HG03039 (cell line): ENCODE measurements at regions not wholly inside any gene's neighbourhood (a gene's known extent, or its start where the extent isn't known, plus 50 kb on each side); places are given as distances from the start of the nearest gene placed in this dataset.
"Not testable (repeated sequence)": the region's sequence is repeated elsewhere in the genome, so short reads cannot be mapped to it uniquely, and the experiment has no call there.

Experiments
- ATAC-seq: cut with Tn5 transposase; IDR thresholded peaks from one replicate; pipeline ENCODE4 v1.9.1; 2021; ENCODE audit warnings: mild to moderate bottlenecking, moderate library complexity; ENCODE audit not compliant: unreplicated experiment

GRCh38 chr3:3346556-3346955, 167.1 kb upstream of the CRBN start:
- no peak for ATAC-seq

DNA sequence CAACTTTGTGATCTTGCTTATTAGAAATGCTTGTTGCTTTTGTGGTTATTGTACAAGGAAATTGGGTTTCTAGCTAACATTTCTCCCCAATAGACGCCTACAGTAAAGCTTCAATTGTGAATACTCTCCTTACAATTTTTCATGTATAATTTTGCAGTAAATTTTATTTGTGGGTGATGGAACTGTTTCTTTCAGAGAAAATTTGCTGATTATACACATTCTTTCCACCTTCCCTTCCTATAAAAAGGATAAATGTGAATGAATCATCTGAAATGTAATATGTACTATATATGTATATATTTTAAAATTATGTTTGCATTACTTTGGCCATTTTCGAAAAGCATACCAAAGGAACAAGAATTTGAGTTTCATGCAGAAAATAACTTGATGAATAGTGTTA, 162.7 kb upstream of the CRBN start:
- no peak for ATAC-seq

- no peak for ATAC-seq
These were observed 161.7 kb upstream of the CRBN start for GRCh38 chr3:3340965-3341895.

DNA sequence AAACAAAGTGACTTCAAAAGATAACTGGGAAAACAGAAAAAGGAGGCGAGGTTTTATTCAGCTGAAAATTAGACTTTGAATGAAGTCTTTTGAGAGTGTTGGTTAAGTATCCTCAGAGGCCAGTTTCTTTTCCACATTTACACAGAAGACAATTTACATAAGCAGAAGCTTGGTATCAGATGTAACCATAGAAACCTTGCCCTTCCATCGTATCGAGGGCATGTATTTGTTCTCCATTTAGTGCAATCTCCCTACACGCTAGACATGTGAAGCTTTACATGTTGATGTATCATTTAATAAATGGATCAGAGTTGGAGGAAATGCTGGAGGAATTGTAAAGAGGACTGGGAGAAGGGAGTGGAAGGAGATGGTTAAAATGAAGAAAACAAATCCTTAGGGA, 161.0 kb upstream of the CRBN start:
- no peak for ATAC-seq

DNA sequence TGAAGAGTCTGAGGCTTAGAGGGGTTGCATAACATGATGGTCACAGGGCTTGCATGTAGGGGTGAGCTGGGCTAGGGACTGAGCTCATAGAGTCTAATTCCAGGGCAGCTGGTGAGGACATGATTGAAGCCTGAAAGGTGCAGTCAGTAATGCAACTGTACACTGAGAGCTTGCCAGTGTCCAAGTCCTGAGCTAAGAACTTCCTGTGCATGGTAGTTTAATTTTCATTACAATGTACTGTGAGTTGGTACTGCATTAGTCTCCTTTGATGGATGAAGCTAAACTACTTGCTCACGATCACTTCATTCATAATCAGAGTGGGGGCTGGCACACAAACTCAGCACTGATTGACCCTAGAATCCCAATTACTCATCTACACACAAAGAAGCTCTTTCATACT, 156.4 kb upstream of the CRBN start:
- no peak for ATAC-seq

DNA sequence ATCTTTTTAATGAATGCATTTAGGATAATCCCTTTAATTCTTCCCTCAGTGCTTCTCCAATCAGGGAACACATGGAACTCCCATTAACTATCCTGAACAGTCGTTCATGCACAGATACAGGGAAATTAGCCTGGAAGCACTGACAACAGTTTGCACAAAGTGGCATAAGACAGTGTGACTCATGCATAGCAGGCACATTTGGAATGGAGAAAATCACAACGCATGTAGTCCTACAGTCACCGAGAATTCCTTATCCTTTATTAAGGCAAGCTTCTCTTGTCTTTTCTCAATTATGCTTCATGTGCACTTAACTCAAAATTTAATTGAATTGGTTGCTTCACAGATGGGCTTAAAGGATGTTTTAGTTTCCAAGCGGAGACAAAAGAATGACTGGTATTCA, 155.0 kb upstream of the CRBN start:
- no peak for ATAC-seq

DNA sequence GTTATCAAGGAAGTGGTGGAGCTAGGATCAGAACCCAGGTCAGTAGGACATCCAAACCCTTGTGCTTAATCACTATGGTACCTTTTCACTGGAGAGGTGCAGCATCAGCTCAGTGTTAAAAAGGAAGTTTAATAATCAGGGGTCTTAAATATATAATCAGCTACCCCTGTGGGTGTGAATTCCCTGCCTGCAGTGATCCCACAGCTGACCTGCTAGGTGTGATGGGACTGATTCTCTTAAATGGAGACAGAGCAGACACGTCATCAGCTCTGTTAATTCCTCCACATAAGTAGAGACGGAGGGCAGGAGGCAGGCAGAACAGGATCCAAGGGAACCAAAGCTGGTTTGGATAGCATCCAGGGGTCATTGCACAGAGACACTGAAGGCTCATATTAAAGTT, 154.1 kb upstream of the CRBN start:
- ATAC-seq, result no peak

- ATAC-seq, result no peak
These were observed 137.0 kb upstream of the CRBN start for GRCh38 chr3:3316521-3316920.

GRCh38 chr3:3315846-3316245, 136.4 kb upstream of the CRBN start:
- no peak for ATAC-seq

DNA sequence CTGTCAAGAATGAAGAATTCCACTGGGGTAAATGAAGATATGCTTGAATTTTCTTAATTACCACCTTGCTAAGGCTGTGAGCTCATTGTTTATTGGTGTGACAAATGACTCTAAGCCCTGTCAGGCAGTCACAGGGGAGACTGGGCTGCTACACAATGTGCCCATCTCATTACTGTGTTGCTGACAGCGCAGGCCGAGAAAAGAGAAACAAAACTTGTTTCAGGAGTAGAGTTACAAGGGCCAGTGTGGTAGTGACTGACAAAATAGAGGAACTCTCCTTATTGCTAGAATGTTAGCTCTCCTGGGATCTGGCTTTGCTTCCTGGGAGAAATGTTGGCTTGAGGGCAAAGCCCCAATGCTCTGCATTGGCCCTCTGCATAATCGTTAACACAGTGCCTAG, 130.4 kb upstream of the CRBN start:
- no peak for ATAC-seq

DNA sequence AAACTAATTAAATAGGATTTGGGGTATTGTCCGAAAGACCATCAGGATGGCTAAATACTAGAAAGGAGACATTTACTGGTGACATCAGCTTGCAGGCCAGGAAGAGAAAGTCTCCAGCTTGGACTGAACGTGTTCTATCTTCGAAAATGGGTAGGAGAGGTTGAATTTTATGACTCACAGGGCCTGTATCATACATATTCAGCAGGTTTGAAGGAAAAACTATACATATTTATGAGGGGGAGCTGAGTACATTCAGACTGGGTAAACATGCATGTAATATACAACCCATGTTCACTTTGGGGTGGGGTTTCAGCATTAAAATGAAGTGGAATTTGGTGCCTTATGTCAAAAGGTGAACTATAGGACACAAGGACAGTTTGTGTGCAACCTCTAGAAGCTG, 129.3 kb upstream of the CRBN start:
- ATAC-seq, result no peak

GRCh38 chr3:3307491-3307890, 128.0 kb upstream of the CRBN start:
- no peak for ATAC-seq

GRCh38 chr3:3305841-3306240, 126.3 kb upstream of the CRBN start:
- ATAC-seq, result no peak

DNA sequence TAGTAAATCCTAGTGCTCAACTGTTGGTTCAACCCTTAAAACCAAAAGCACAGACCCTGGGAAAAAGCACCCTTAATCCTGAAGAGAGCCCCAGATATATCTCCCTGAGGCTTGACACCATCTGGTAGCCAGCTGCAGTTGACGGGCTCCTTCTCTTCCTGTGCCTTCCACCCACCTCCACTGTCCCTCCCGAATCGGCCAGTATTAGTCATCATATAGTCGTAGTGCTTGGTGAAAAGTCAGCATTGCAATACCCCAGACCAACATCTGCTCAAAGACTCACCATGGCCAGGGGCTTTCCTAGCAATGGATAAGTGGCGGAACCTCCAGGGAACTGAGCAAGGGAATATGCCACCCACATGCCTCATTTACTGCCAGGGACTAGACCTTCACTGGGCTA, 125.6 kb upstream of the CRBN start:
- ATAC-seq, result no peak

- no peak for ATAC-seq
These were observed 124.1 kb upstream of the CRBN start for GRCh38 chr3:3303636-3304035.

- ATAC-seq, result no peak
These were observed 123.5 kb upstream of the CRBN start for GRCh38 chr3:3302964-3303363.

- ATAC-seq, result no peak
These were observed 122.0 kb upstream of the CRBN start for GRCh38 chr3:3301476-3301875.

DNA sequence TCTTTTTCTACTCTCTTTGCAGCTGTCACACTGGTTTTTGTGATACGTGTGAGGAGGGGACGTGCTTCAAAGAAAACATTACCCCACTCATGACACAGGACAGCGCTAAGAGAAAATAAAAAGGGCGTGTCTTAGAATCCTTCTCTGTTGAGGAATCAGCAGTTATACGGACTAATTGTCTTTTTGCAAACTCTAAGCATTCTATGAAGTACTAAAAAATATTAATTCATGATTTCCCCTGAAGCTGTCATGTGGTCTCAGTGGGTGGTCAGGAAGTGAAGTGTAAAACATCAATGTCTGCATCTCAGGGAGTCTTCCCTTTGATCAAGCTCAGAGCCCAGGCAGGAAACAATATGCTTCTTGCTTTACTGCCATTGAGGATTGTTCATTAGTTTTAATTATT, 117.5 kb upstream of the CRBN start:
- ATAC-seq, result no peak

DNA sequence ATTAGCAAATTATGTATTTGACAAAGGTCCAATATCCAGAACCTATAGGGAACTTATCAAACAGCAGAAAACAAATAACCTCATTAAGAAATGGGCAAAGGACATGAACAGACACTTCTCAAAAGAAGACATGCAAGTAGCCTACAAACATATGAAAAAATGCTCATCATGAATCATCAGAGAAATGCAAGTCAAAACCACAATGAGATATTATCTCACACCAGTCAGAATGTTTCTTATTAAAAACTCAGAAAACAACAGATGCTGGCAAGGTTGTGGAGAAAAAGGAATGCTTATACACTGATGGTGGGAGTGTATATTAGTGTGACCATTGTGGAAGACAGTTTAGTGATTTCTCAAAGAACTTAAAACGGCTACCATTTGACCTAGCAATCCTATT, 116.1 kb upstream of the CRBN start:
- no peak for ATAC-seq

- not testable (repeated sequence) for ATAC-seq
These were observed 112.3 kb upstream of the CRBN start for GRCh38 chr3:3291756-3292283.

DNA sequence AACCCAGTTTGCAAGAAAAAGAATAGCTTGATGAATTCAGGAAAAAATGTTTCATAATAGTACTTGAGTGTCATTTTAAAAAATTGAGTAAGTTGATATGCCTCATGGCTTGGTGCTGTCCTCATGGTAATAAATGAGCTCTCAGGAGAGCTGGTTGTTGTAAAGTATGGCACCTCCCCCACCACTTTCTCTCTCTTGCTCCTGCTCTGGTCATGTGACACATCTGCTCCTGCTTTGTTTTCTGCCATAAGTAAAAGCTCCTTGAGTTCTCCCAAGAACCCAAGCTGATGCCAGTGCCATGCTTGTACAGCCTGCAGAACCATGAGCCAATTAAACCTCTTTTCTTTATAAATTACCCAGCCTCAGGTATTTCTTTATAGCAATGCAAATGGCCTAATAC, 108.8 kb upstream of the CRBN start:
- no peak for ATAC-seq

DNA sequence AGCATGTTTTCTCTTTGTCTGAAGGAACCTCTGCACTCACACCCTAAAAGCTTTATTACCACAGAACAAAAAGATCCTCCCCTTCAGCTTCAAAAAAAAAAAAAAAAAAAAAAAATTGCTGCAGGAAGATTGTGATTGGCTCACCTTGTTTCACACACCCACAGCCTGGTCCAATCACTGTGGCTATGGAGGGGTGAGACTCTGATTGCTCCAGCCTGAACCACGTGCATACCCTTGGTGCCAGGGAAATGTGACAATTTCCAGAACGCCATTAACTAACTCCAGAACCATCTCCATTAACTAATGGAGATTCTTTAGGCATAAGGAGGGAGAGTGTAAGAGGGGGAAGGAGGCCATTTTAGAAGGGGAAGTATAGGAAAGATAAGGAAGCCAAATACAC, 106.5 kb upstream of the CRBN start:
- no peak for ATAC-seq

DNA sequence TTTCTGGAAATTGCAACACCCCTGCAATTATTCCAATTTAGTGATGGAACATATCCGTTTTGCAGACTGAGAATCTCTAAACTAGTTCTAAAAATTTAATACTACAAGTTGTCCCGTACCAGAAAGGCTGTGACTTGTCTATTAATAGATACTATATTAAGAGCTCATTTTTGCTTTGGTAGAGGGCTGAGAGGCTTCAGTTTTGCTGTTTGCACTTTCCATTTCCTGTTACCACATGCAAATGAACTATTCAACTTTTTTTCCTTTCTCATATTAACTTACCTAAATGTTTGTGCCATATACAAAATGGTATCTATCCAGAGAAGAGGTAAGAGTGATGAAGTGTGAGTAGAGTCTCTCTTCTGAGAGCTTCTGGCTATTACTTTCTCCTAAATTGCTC, 101.5 kb upstream of the CRBN start:
- ATAC-seq, result no peak
